Calu3 (cell line): ENCODE measurements at regions not wholly inside any gene's neighbourhood (a gene's known extent, or its start where the extent isn't known, plus 50 kb on each side); places are given as distances from the start of the nearest gene placed in this dataset.

ENCODE experiments used
- BruUV-seq: library from RNA; stranded (reverse); fragments of 400-500 nt; replicated peaks from 2 replicates; lab custom pipeline; 2021; lab: Mats Ljungman, UMichigan
- CTCF ChIA-PET: fragments of 300-600 bp; sonication (Branson Sonifier 250); formaldehyde crosslinking; loops from one replicate; lab custom pipeline; 2022; ENCODE audit warnings: antibody characterized with exemption; lab: Charles Lee
- DNase-seq: peaks from one replicate; pipeline ENCODE4 v3.0.0; 2022
- H3K27ac Mint-ChIP-seq: one replicate; pipeline ENCODE4 v1.8.0; 2022; ENCODE audit warnings: mixed read lengths; ENCODE audit not compliant: unreplicated experiment
- H3K27me3 Mint-ChIP-seq: one replicate; pipeline ENCODE4 v1.8.0; 2022; ENCODE audit warnings: mixed read lengths; ENCODE audit not compliant: unreplicated experiment
- H3K36me3 Mint-ChIP-seq: one replicate; pipeline ENCODE4 v1.8.0; 2022; ENCODE audit warnings: mild to moderate bottlenecking, moderate library complexity, mixed read lengths; ENCODE audit not compliant: insufficient read depth, unreplicated experiment
- H3K4me1 Mint-ChIP-seq: one replicate; pipeline ENCODE4 v1.8.0; 2022; ENCODE audit warnings: mild to moderate bottlenecking, low read depth, mixed read lengths; ENCODE audit not compliant: unreplicated experiment
- H3K4me3 Mint-ChIP-seq: one replicate; pipeline ENCODE4 v1.8.0; 2022; ENCODE audit warnings: mild to moderate bottlenecking, low read depth, moderate library complexity, mixed read lengths; ENCODE audit not compliant: unreplicated experiment
- H3K9me3 Mint-ChIP-seq: one replicate; pipeline ENCODE4 v1.8.0; 2022; ENCODE audit warnings: low read depth, mixed read lengths; ENCODE audit not compliant: unreplicated experiment
- CTCF ChIP-seq: fragments of 200-600 bp; IDR thresholded peaks from one replicate; pipeline ENCODE4 v1.8.0; 2022; ENCODE audit warnings: antibody characterized with exemption; ENCODE audit not compliant: unreplicated experiment
- intact Hi-C: fragments of 100-400 bp; cut with micrococcal nuclease; formaldehyde crosslinking; loops from one replicate; pipeline ENCODE4 v1.10.0; 2022; ENCODE audit not compliant: unreplicated experiment

GRCh38 chr5:57406641-57407040, 76.0 kb downstream of the ACTBL2 start:
- Mint-ChIP-seq H3K36me3 (no peaks in the 10 kb centered on the region), H3K4me1 (no peaks in the 10 kb centered on the region), H3K27ac (no peak overlapping the region), H3K9me3 (peaks cover 2% of the 10 kb centered on the region), H3K27me3 (no peaks in the 10 kb centered on the region), H3K4me3 (no peak overlapping the region)
- DNase-seq: no peak
- intact Hi-C loops: no loop called here
- CTCF ChIA-PET: no interaction called here
- no TSS peak for BruUV-seq
- TF ChIP-seq CTCF: no peak

- Mint-ChIP-seq H3K4me3 (no peak overlapping the region), H3K36me3 (no peaks in the 10 kb centered on the region), H3K27me3 (no peaks in the 10 kb centered on the region), H3K4me1 (no peaks in the 10 kb centered on the region), H3K9me3 (peaks cover 2% of the 10 kb centered on the region), H3K27ac (no peak overlapping the region)
- no peak for TF ChIP-seq CTCF
- BruUV-seq: no TSS peak
- intact Hi-C loops: no loop called here
- no peak for DNase-seq
- CTCF ChIA-PET: no interaction called here
Observed at GRCh38 chr5:57405984-57406383, 76.6 kb downstream of the ACTBL2 start.

GRCh38 chr5:57402761-57403160, 79.8 kb downstream of the ACTBL2 start:
- H3K4me3 Mint-ChIP-seq: no peak overlapping the region
- H3K27me3 Mint-ChIP-seq: no peaks in the 10 kb centered on the region
- H3K9me3 Mint-ChIP-seq: peaks cover 2% of the 10 kb centered on the region
- H3K36me3 Mint-ChIP-seq: no peaks in the 10 kb centered on the region
- no TSS peak for BruUV-seq
- no peak overlapping the region for H3K27ac Mint-ChIP-seq
- H3K4me1 Mint-ChIP-seq: no peaks in the 10 kb centered on the region
- no peak for DNase-seq
- intact Hi-C loops: no loop called here
- CTCF ChIA-PET: no interaction called here
- no peak for TF ChIP-seq CTCF

- H3K4me3 Mint-ChIP-seq: no peak overlapping the region
- CTCF ChIA-PET: no interaction called here
- no peak overlapping the region for H3K27ac Mint-ChIP-seq
- no peaks in the 10 kb centered on the region for H3K4me1 Mint-ChIP-seq
- BruUV-seq: no TSS peak
- H3K9me3 Mint-ChIP-seq: peaks cover 2% of the 10 kb centered on the region
- no peak for DNase-seq
- intact Hi-C loops: no loop called here
- no peaks in the 10 kb centered on the region for H3K27me3 Mint-ChIP-seq
- no peaks in the 10 kb centered on the region for H3K36me3 Mint-ChIP-seq
- TF ChIP-seq CTCF: no peak
Observed at GRCh38 chr5:57402348-57402747, 80.3 kb downstream of the ACTBL2 start.
